ENCODE measurements at regions not wholly inside any gene's neighbourhood (a gene's known extent, or its start where the extent isn't known, plus 50 kb on each side); places are given as distances from the start of the nearest gene placed in this dataset.

DNA sequence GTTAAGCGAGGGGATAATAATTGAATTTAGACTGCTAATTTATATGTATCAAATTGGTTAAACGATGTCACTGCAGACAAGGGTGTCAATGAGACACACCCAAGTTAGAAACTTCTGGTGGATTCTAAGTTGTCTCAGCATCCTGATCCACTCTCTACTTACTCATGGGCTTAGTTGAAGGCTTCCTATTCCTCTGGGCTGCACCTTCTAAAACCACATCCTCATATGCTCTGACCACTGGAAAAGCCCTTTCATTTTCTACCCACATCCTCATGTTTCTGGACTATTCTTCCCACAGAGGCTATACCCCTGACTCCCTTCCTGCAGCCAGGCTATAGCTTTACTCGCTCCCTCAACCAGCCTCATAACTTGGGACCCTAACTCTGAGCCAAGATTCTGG, 493.8 kb downstream of the VRK1 start (continued):
- TF ChIP-seq, protein P1, sequence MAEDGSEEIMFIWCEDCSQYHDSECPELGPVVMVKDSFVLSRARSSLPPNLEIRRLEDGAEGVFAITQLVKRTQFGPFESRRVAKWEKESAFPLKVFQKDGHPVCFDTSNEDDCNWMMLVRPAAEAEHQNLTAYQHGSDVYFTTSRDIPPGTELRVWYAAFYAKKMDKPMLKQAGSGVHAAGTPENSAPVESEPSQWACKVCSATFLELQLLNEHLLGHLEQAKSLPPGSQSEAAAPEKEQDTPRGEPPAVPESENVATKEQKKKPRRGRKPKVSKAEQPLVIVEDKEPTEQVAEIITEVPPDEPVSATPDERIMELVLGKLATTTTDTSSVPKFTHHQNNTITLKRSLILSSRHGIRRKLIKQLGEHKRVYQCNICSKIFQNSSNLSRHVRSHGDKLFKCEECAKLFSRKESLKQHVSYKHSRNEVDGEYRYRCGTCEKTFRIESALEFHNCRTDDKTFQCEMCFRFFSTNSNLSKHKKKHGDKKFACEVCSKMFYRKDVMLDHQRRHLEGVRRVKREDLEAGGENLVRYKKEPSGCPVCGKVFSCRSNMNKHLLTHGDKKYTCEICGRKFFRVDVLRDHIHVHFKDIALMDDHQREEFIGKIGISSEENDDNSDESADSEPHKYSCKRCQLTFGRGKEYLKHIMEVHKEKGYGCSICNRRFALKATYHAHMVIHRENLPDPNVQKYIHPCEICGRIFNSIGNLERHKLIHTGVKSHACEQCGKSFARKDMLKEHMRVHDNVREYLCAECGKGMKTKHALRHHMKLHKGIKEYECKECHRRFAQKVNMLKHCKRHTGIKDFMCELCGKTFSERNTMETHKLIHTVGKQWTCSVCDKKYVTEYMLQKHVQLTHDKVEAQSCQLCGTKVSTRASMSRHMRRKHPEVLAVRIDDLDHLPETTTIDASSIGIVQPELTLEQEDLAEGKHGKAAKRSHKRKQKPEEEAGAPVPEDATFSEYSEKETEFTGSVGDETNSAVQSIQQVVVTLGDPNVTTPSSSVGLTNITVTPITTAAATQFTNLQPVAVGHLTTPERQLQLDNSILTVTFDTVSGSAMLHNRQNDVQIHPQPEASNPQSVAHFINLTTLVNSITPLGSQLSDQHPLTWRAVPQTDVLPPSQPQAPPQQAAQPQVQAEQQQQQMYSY (CRISPR knock-in tag; IDR thresholded peaks at IDR 0.05): no peak

DNA sequence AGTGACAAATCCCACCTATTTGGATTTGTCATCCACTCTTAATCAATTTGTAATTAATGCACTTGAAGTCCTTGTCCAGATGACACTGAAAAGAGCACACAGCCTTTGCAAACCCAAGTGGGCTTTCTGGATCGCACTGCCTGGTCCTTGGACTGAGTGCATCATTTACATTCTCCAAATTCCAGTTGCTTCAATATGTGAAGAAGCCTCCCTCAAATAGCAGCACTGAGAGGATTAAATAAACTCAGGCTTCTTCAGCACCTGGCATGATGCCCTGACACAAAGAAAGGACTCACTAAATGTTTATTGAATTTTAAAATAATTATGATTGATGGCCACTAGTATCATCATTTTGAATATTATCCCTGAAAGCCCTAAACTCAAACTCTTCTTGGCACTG, 496.5 kb downstream of the VRK1 start:
- Mint-ChIP-seq H3K36me3 (no peaks in the 10 kb centered on the region), H3K4me1 (peaks cover 17% of the 10 kb centered on the region), H3K4me3 (no peak overlapping the region), H3K27ac (no peak overlapping the region), H3K9me3 (no peaks in the 10 kb centered on the region), H3K27me3 (ENCODE audit: low read depth) (no peaks in the 10 kb centered on the region; the same call in 1 of the 2 replicates)
- ChIA-PET POLR2A (no interaction called here), CTCF (no interaction called here)
- DNase-seq (ENCODE audit: low spot score) (no peak), ATAC-seq (no peak)
- TF ChIP-seq, protein P2, sequence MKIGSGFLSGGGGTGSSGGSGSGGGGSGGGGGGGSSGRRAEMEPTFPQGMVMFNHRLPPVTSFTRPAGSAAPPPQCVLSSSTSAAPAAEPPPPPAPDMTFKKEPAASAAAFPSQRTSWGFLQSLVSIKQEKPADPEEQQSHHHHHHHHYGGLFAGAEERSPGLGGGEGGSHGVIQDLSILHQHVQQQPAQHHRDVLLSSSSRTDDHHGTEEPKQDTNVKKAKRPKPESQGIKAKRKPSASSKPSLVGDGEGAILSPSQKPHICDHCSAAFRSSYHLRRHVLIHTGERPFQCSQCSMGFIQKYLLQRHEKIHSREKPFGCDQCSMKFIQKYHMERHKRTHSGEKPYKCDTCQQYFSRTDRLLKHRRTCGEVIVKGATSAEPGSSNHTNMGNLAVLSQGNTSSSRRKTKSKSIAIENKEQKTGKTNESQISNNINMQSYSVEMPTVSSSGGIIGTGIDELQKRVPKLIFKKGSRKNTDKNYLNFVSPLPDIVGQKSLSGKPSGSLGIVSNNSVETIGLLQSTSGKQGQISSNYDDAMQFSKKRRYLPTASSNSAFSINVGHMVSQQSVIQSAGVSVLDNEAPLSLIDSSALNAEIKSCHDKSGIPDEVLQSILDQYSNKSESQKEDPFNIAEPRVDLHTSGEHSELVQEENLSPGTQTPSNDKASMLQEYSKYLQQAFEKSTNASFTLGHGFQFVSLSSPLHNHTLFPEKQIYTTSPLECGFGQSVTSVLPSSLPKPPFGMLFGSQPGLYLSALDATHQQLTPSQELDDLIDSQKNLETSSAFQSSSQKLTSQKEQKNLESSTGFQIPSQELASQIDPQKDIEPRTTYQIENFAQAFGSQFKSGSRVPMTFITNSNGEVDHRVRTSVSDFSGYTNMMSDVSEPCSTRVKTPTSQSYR (CRISPR knock-in tag; IDR thresholded peaks at IDR 0.05): no peak
- TF ChIP-seq, protein P3, sequence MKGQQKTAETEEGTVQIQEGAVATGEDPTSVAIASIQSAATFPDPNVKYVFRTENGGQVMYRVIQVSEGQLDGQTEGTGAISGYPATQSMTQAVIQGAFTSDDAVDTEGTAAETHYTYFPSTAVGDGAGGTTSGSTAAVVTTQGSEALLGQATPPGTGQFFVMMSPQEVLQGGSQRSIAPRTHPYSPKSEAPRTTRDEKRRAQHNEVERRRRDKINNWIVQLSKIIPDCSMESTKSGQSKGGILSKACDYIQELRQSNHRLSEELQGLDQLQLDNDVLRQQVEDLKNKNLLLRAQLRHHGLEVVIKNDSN (CRISPR knock-in tag; IDR thresholded peaks at IDR 0.05): no peak
- TF ChIP-seq, protein P4, sequence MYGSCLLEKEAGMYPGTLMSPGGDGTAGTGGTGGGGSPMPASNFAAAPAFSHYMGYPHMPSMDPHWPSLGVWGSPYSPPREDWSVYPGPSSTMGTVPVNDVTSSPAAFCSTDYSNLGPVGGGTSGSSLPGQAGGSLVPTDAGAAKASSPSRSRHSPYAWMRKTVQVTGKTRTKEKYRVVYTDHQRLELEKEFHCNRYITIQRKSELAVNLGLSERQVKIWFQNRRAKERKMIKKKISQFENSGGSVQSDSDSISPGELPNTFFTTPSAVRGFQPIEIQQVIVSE (CRISPR knock-in tag; IDR thresholded peaks at IDR 0.05; ENCODE audit: borderline replicate concordance): no peak
- no peak for TF ChIP-seq TCF7 (CRISPR knock-in tag; IDR thresholded peaks at IDR 0.05; ENCODE audit: low read depth)
- TF ChIP-seq, protein P5, sequence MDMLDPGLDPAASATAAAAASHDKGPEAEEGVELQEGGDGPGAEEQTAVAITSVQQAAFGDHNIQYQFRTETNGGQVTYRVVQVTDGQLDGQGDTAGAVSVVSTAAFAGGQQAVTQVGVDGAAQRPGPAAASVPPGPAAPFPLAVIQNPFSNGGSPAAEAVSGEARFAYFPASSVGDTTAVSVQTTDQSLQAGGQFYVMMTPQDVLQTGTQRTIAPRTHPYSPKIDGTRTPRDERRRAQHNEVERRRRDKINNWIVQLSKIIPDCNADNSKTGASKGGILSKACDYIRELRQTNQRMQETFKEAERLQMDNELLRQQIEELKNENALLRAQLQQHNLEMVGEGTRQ (CRISPR knock-in tag; IDR thresholded peaks at IDR 0.05): no peak
- no peak for TF ChIP-seq ZNF396 (CRISPR knock-in tag; IDR thresholded peaks at IDR 0.05; ENCODE audit: borderline replicate concordance)
- TF ChIP-seq, protein P6, sequence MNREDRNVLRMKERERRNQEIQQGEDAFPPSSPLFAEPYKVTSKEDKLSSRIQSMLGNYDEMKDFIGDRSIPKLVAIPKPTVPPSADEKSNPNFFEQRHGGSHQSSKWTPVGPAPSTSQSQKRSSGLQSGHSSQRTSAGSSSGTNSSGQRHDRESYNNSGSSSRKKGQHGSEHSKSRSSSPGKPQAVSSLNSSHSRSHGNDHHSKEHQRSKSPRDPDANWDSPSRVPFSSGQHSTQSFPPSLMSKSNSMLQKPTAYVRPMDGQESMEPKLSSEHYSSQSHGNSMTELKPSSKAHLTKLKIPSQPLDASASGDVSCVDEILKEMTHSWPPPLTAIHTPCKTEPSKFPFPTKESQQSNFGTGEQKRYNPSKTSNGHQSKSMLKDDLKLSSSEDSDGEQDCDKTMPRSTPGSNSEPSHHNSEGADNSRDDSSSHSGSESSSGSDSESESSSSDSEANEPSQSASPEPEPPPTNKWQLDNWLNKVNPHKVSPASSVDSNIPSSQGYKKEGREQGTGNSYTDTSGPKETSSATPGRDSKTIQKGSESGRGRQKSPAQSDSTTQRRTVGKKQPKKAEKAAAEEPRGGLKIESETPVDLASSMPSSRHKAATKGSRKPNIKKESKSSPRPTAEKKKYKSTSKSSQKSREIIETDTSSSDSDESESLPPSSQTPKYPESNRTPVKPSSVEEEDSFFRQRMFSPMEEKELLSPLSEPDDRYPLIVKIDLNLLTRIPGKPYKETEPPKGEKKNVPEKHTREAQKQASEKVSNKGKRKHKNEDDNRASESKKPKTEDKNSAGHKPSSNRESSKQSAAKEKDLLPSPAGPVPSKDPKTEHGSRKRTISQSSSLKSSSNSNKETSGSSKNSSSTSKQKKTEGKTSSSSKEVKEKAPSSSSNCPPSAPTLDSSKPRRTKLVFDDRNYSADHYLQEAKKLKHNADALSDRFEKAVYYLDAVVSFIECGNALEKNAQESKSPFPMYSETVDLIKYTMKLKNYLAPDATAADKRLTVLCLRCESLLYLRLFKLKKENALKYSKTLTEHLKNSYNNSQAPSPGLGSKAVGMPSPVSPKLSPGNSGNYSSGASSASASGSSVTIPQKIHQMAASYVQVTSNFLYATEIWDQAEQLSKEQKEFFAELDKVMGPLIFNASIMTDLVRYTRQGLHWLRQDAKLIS (CRISPR knock-in tag; IDR thresholded peaks at IDR 0.05; ENCODE audit: borderline replicate concordance): no peak
- TF ChIP-seq, protein P7, sequence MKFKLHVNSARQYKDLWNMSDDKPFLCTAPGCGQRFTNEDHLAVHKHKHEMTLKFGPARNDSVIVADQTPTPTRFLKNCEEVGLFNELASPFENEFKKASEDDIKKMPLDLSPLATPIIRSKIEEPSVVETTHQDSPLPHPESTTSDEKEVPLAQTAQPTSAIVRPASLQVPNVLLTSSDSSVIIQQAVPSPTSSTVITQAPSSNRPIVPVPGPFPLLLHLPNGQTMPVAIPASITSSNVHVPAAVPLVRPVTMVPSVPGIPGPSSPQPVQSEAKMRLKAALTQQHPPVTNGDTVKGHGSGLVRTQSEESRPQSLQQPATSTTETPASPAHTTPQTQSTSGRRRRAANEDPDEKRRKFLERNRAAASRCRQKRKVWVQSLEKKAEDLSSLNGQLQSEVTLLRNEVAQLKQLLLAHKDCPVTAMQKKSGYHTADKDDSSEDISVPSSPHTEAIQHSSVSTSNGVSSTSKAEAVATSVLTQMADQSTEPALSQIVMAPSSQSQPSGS (CRISPR knock-in tag; IDR thresholded peaks at IDR 0.05; ENCODE audit: borderline replicate concordance, low read depth): no peak
- TF ChIP-seq CREB1 (CRISPR knock-in tag; IDR thresholded peaks at IDR 0.05): no peak
- TF ChIP-seq, protein P8, sequence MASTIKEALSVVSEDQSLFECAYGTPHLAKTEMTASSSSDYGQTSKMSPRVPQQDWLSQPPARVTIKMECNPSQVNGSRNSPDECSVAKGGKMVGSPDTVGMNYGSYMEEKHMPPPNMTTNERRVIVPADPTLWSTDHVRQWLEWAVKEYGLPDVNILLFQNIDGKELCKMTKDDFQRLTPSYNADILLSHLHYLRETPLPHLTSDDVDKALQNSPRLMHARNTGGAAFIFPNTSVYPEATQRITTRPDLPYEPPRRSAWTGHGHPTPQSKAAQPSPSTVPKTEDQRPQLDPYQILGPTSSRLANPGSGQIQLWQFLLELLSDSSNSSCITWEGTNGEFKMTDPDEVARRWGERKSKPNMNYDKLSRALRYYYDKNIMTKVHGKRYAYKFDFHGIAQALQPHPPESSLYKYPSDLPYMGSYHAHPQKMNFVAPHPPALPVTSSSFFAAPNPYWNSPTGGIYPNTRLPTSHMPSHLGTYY (CRISPR knock-in tag; IDR thresholded peaks at IDR 0.05): no peak
- no peak for TF ChIP-seq MXD4 (CRISPR knock-in tag; IDR thresholded peaks at IDR 0.05; ENCODE audit: borderline replicate concordance)
- no peak for TF ChIP-seq ZNF416 (CRISPR knock-in tag; IDR thresholded peaks at IDR 0.05)
- TF ChIP-seq ZNF138 (CRISPR knock-in tag; conservative IDR thresholded peaks at IDR 0.05): no peak
- TF ChIP-seq NR1H2 (CRISPR knock-in tag; IDR thresholded peaks at IDR 0.05): no peak
- no peak for TF ChIP-seq HMGA2 (CRISPR knock-in tag; IDR thresholded peaks at IDR 0.05)
- TF ChIP-seq ZNF219 (CRISPR knock-in tag; IDR thresholded peaks at IDR 0.05; ENCODE audit: borderline replicate concordance): no peak
- TF ChIP-seq, protein P9, sequence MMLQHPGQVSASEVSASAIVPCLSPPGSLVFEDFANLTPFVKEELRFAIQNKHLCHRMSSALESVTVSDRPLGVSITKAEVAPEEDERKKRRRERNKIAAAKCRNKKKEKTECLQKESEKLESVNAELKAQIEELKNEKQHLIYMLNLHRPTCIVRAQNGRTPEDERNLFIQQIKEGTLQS (CRISPR knock-in tag; conservative IDR thresholded peaks at IDR 0.05): no peak
- no peak for TF ChIP-seq ZNF423 (CRISPR knock-in tag; IDR thresholded peaks at IDR 0.05)
- TF ChIP-seq NR2C2 (CRISPR knock-in tag; IDR thresholded peaks at IDR 0.05): no peak
- TF ChIP-seq CBFB (CRISPR knock-in tag; IDR thresholded peaks at IDR 0.05; ENCODE audit: low read depth): no peak

Measured in WTC11 (cell line).